K562 (cell line): ENCODE measurements at regions not wholly inside any gene's neighbourhood (a gene's known extent, or its start where the extent isn't known, plus 50 kb on each side); places are given as distances from the start of the nearest gene placed in this dataset.

Source experiments
- ATF7 ChIP-seq: fragments of 450-650 bp; IDR thresholded peaks from 2 replicates; pipeline ENCODE4 v1.7.1; 2014; ENCODE audit warnings: mild to moderate bottlenecking, moderate library complexity
- CCAR2 ChIP-seq: fragments of 200-400 bp; formaldehyde crosslinking; IDR thresholded peaks from 2 replicates; pipeline ENCODE4 v1.6.1; 2017; ENCODE audit warnings: mild to moderate bottlenecking, low read depth, low read length
- FOXA3 ChIP-seq, 2 experiments: fragments of 450-650 bp in 1 of 2; sonication (generic) in 1 of 2; formaldehyde crosslinking; IDR thresholded peaks in 1 of 2; conservative IDR thresholded peaks in 1 of 2; 2 replicates each; pipeline versions ENCODE4 v1.4.0 to v1.8.0; 2020 to 2022; ENCODE audit warnings: mild to moderate bottlenecking in 2 of 2, missing genetic modification reagents in 1 of 2
- LARP7 ChIP-seq: fragments of 450-650 bp; IDR thresholded peaks from 2 replicates; pipeline ENCODE4 v1.6.1; 2016
- MIER1 ChIP-seq: fragments of 450-650 bp; IDR thresholded peaks from 2 replicates; pipeline ENCODE4 v1.6.1; 2016; ENCODE audit warnings: antibody characterized with exemption, mild to moderate bottlenecking, low read depth
- MTA2 ChIP-seq: fragments of 450-650 bp; IDR thresholded peaks from 2 replicates; pipeline ENCODE4 v1.6.1; 2016; ENCODE audit warnings: low read depth
- NRF1 ChIP-seq, 2 experiments: fragments of 450-650 bp; IDR thresholded peaks in 1 of 2; conservative IDR thresholded peaks in 1 of 2; 2 replicates each; pipeline ENCODE4 v1.6.1; 2014; ENCODE audit warnings: mild to moderate bottlenecking in 2 of 2
- PHB ChIP-seq: fragments of 250-450 bp; sonication (Bioruptor Pico); IDR thresholded peaks from 2 replicates; pipeline ENCODE4 v1.5.0; 2021
- ZC3H4 ChIP-seq: sonication (generic); formaldehyde crosslinking; IDR thresholded peaks from 2 replicates; pipeline ENCODE4 v1.9.0; 2021; ENCODE audit warnings: missing genetic modification reagents, borderline replicate concordance
- ZNF398 ChIP-seq: fragments of 250-450 bp; sonication (Bioruptor Pico); IDR thresholded peaks from 2 replicates; pipeline ENCODE4 v1.8.0; 2021; ENCODE audit warnings: moderate library complexity, mild to moderate bottlenecking, inconsistent platforms
- ZNF551 ChIP-seq: fragments of 250-450 bp; sonication (Bioruptor Pico); IDR thresholded peaks from 2 replicates; pipeline ENCODE4 v1.5.0; 2021; ENCODE audit warnings: mild to moderate bottlenecking, moderate library complexity
- TF ChIP-seq, protein P1 (sequence below): fragments of 450-650 bp; IDR thresholded peaks from 2 replicates; pipeline ENCODE4 v1.6.1; 2017; ENCODE audit warnings: mild to moderate bottlenecking, moderate library complexity

GRCh38 chr5:4335078-4335477, 739.4 kb downstream of the IRX1 start (continued):
- TF ChIP-seq ZNF551: no peak
- TF ChIP-seq PHB (CRISPR knock-in tag): no peak
- TF ChIP-seq NRF1 (conservative IDR thresholded peaks at IDR 0.05 in 1 of 2, IDR thresholded peaks at IDR 0.05 in 1 of 2): no peak
- no peak for TF ChIP-seq CCAR2
- no peak for TF ChIP-seq ATF7
- TF ChIP-seq LARP7: no peak
- TF ChIP-seq ZC3H4 (CRISPR knock-in tag): no peak
- TF ChIP-seq MIER1: no peak
- no peak for TF ChIP-seq MTA2
- TF ChIP-seq ZNF398 (CRISPR knock-in tag): no peak
- TF ChIP-seq FOXA3 (CRISPR knock-in tag; conservative IDR thresholded peaks at IDR 0.05 in 1 of 2, IDR thresholded peaks at IDR 0.05 in 1 of 2): no peak
- TF ChIP-seq, protein P1, sequence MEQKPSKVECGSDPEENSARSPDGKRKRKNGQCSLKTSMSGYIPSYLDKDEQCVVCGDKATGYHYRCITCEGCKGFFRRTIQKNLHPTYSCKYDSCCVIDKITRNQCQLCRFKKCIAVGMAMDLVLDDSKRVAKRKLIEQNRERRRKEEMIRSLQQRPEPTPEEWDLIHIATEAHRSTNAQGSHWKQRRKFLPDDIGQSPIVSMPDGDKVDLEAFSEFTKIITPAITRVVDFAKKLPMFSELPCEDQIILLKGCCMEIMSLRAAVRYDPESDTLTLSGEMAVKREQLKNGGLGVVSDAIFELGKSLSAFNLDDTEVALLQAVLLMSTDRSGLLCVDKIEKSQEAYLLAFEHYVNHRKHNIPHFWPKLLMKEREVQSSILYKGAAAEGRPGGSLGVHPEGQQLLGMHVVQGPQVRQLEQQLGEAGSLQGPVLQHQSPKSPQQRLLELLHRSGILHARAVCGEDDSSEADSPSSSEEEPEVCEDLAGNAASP: no peak
